Stimulated activated CD4-positive, alpha-beta T cell treated with anti-CD3 and anti-CD28 coated beads, Interleukin-2, amount 100 ng/mL, for 48 hours (primary cell): ENCODE measurements at regions not wholly inside any gene's neighbourhood (a gene's known extent, or its start where the extent isn't known, plus 50 kb on each side); places are given as distances from the start of the nearest gene placed in this dataset.

Experiments used
- DNase-seq, 2 donors: peaks; one replicate each; pipeline ENCODE4 v3.0.0-alpha.2; 2020

GRCh38 chr14:51307551-51307950, 67.5 kb downstream of the TMX1 start:
- DNase-seq: no peak

GRCh38 chr14:51308866-51309265, 68.8 kb downstream of the TMX1 start:
- no peak for DNase-seq

- no peak for DNase-seq
Measured at GRCh38 chr14:51310505-51310944, 70.5 kb downstream of the TMX1 start.

GRCh38 chr14:51314321-51315015, 74.4 kb downstream of the TMX1 start:
- DNase-seq: no peak

- DNase-seq: no peak
Measured at GRCh38 chr14:51317373-51317772, 77.3 kb downstream of the TMX1 start.

GRCh38 chr14:51318813-51319597, 79.0 kb downstream of the TMX1 start:
- no peak for DNase-seq

GRCh38 chr14:51321036-51321435, 81.0 kb downstream of the TMX1 start:
- DNase-seq: no peak

GRCh38 chr14:51323492-51323891, 83.4 kb downstream of the TMX1 start:
- no peak for DNase-seq

GRCh38 chr14:51327376-51327775, 87.3 kb downstream of the TMX1 start:
- DNase-seq: no peak

GRCh38 chr14:51328064-51328771, 88.2 kb downstream of the TMX1 start:
- peak; percentile 5 to 9 for DNase-seq

- DNase-seq: no peak
Measured at GRCh38 chr14:51328772-51329353, 88.8 kb downstream of the TMX1 start.

- no peak for DNase-seq
Measured at GRCh38 chr14:51331486-51332367, 91.7 kb downstream of the TMX1 start.

GRCh38 chr14:51333299-51333698, 93.3 kb downstream of the TMX1 start:
- no peak for DNase-seq

- no peak for DNase-seq
Measured at GRCh38 chr14:51333901-51334521, 94.0 kb downstream of the TMX1 start.

GRCh38 chr14:51334566-51334965, 94.5 kb downstream of the TMX1 start:
- DNase-seq: no peak

- no peak for DNase-seq
Measured at GRCh38 chr14:51335531-51335930, 95.5 kb downstream of the TMX1 start.

GRCh38 chr14:51335961-51336723, 96.1 kb downstream of the TMX1 start:
- no peak for DNase-seq

GRCh38 chr14:51336734-51337133, 96.7 kb downstream of the TMX1 start:
- DNase-seq: no peak

GRCh38 chr14:51337520-51337919, 97.5 kb downstream of the TMX1 start:
- no peak for DNase-seq

GRCh38 chr14:51341338-51341737, 101.3 kb downstream of the TMX1 start:
- no peak for DNase-seq

GRCh38 chr14:51342226-51342625, 102.2 kb downstream of the TMX1 start:
- no peak for DNase-seq
